Activated CD4-positive, alpha-beta T cell treated with anti-CD3 and anti-CD28 coated beads, Interleukin-2, amount 50 U/mL, for 1 hour (primary cell): ENCODE measurements at regions not wholly inside any gene's neighbourhood (a gene's known extent, or its start where the extent isn't known, plus 50 kb on each side); places are given as distances from the start of the nearest gene placed in this dataset.
A peak's percentile ranks its signal among the peaks of the same experiment; 100 is the strongest.

Experiments used
- DNase-seq: peaks from one replicate; pipeline ENCODE4 v3.0.0-alpha.2; 2020

- DNase-seq: no peak
These were observed 92.3 kb downstream of the GYPC start for GRCh38 chr2:126748188-126748760.

GRCh38 chr2:126748929-126749518, 93.1 kb downstream of the GYPC start:
- DNase-seq: no peak

- DNase-seq: no peak
These were observed 93.6 kb downstream of the GYPC start for GRCh38 chr2:126749537-126749936.

GRCh38 chr2:126750506-126750905, 94.5 kb downstream of the GYPC start:
- no peak for DNase-seq

GRCh38 chr2:126751477-126751876, 95.5 kb downstream of the GYPC start:
- DNase-seq: no peak

GRCh38 chr2:126752876-126753275, 96.9 kb downstream of the GYPC start:
- DNase-seq: no peak

GRCh38 chr2:126753501-126754212, 97.7 kb downstream of the GYPC start:
- DNase-seq: no peak

GRCh38 chr2:126754240-126755004, 98.5 kb downstream of the GYPC start:
- DNase-seq: no peak

- no peak for DNase-seq
These were observed 100.2 kb downstream of the GYPC start for GRCh38 chr2:126756125-126756524.

GRCh38 chr2:126761256-126761980, 105.5 kb downstream of the GYPC start:
- DNase-seq: no peak

- DNase-seq: peak; percentile 26
These were observed 106.3 kb downstream of the GYPC start for GRCh38 chr2:126761981-126762878.

- no peak for DNase-seq
These were observed 108.8 kb downstream of the GYPC start for GRCh38 chr2:126764686-126765265.

GRCh38 chr2:126765395-126765794, 109.4 kb downstream of the GYPC start:
- DNase-seq: no peak

- DNase-seq: no peak
These were observed 110.5 kb downstream of the GYPC start for GRCh38 chr2:126766295-126766968.

- DNase-seq: no peak
These were observed 111.0 kb downstream of the GYPC start for GRCh38 chr2:126766969-126767296.

- DNase-seq: no peak
These were observed 113.2 kb downstream of the GYPC start for GRCh38 chr2:126769118-126769517.

- DNase-seq: no peak
These were observed 114.5 kb downstream of the GYPC start for GRCh38 chr2:126770466-126770865.

GRCh38 chr2:126771094-126771493, 115.1 kb downstream of the GYPC start:
- DNase-seq: no peak

GRCh38 chr2:126771501-126772195, 115.7 kb downstream of the GYPC start:
- DNase-seq: no peak

GRCh38 chr2:126774290-126774689, 118.3 kb downstream of the GYPC start:
- DNase-seq: no peak
